CD14-positive monocyte (primary cell): ENCODE measurements at regions not wholly inside any gene's neighbourhood (a gene's known extent, or its start where the extent isn't known, plus 50 kb on each side); places are given as distances from the start of the nearest gene placed in this dataset.

ENCODE experiments used
- DNase-seq, 3 donors: peaks; one replicate each; pipeline ENCODE4 v3.0.0-alpha.2; 2011 to 2022
- H2AFZ ChIP-seq: 2 replicates; pipeline ENCODE4 v1.6.0; 2012; ENCODE audit warnings: mild to moderate bottlenecking, low read depth, low read length, inconsistent platforms; ENCODE audit not compliant: insufficient read depth, poor library complexity, severe bottlenecking
- H3K27ac ChIP-seq, 2 donors: 1 replicate in 1 of 2; 2 replicates in 1 of 2; pipeline ENCODE4 v1.5.1; 2012 to 2013; ENCODE audit warnings: low read length in 2 of 2, control low read depth in 1 of 2, inconsistent platforms in 1 of 2, low read depth in 1 of 2, mild to moderate bottlenecking in 1 of 2
- H3K27me3 ChIP-seq, 2 donors: one replicate each; pipeline versions ENCODE4 v1.6.0 to v1.6.1; 2011 to 2013; ENCODE audit warnings: low read length in 2 of 2; ENCODE audit not compliant: control insufficient read depth in 2 of 2, insufficient read depth in 2 of 2
- H3K36me3 ChIP-seq, 2 donors: replicated peaks in 1 of 2; 1 replicate in 1 of 2; 2 replicates in 1 of 2; pipeline versions ENCODE4 v1.5.1 to v1.6.1; 2012 to 2013; ENCODE audit warnings: low read length in 2 of 2, control low read depth in 1 of 2, inconsistent platforms in 1 of 2, mild to moderate bottlenecking in 1 of 2; ENCODE audit not compliant: insufficient read depth in 2 of 2, control insufficient read depth in 1 of 2
- H3K4me1 ChIP-seq, 2 donors: 1 replicate in 1 of 2; 2 replicates in 1 of 2; pipeline versions ENCODE4 v1.5.1 to v1.6.1; 2012 to 2013; ENCODE audit warnings: low read length in 2 of 2, control low read depth in 1 of 2, inconsistent platforms in 1 of 2, mild to moderate bottlenecking in 1 of 2, moderate library complexity in 1 of 2; ENCODE audit not compliant: insufficient read depth in 2 of 2, control insufficient read depth in 1 of 2
- H3K4me2 ChIP-seq: replicated peaks from 2 replicates; pipeline ENCODE3; 2012; ENCODE audit warnings: low read length, moderate library complexity, mild to moderate bottlenecking; ENCODE audit not compliant: poor library complexity, severe bottlenecking; ENCODE audit errors: extremely low read depth
- H3K4me3 ChIP-seq, 3 experiments: fragments of 200-600 bp in 1 of 3; sonication (generic) in 1 of 3; replicated peaks in 1 of 3; 1 replicate in 2 of 3; 2 replicates in 1 of 3; pipeline ENCODE4 v1.5.1; 2011 to 2013; ENCODE audit warnings: low read length in 3 of 3, mild to moderate bottlenecking in 3 of 3, control low read depth in 2 of 3, low read depth in 2 of 3, inconsistent platforms in 1 of 3, moderate library complexity in 1 of 3
- H3K79me2 ChIP-seq: 2 replicates; pipeline ENCODE4 v1.6.0; 2012; ENCODE audit warnings: mild to moderate bottlenecking, control low read depth, inconsistent platforms, low read length, moderate library complexity; ENCODE audit not compliant: insufficient read depth
- H3K9ac ChIP-seq: 2 replicates; pipeline ENCODE4 v1.6.0; 2017; ENCODE audit warnings: low read length, mild to moderate bottlenecking; ENCODE audit not compliant: insufficient read depth, poor library complexity, severe bottlenecking
- H3K9me3 ChIP-seq, 2 donors: replicated peaks in 1 of 2; 1 replicate in 1 of 2; 2 replicates in 1 of 2; pipeline versions ENCODE4 v1.5.1 to v1.6.1; 2012 to 2013; ENCODE audit warnings: low read length in 2 of 2, control low read depth in 1 of 2; ENCODE audit not compliant: control insufficient read depth in 1 of 2, insufficient read depth in 1 of 2
- H4K20me1 ChIP-seq: 2 replicates; pipeline ENCODE4 v1.6.0; 2012; ENCODE audit warnings: mild to moderate bottlenecking, low read length, control low read depth, moderate library complexity; ENCODE audit not compliant: insufficient read depth
- H3K27ac Mint-ChIP-seq, 7 donors: one replicate each; pipeline ENCODE4 v1.8.0; 2020; ENCODE audit warnings: mild to moderate bottlenecking in 7 of 7, mixed read lengths in 7 of 7, moderate library complexity in 6 of 7, inconsistent platforms in 2 of 7
- H3K27me3 Mint-ChIP-seq, 3 donors: one replicate each; pipeline ENCODE4 v1.8.0; 2021 to 2022; ENCODE audit warnings: low read depth in 3 of 3, mild to moderate bottlenecking in 3 of 3, mixed read lengths in 3 of 3, moderate library complexity in 3 of 3, inconsistent platforms in 1 of 3
- H3K36me3 Mint-ChIP-seq, 2 donors: one replicate each; pipeline ENCODE4 v1.8.0; 2020; ENCODE audit warnings: mixed read lengths in 2 of 2, inconsistent platforms in 1 of 2, mild to moderate bottlenecking in 1 of 2
- H3K4me1 Mint-ChIP-seq: one replicate; pipeline ENCODE4 v1.8.0; 2020; ENCODE audit warnings: mild to moderate bottlenecking, mixed read lengths
- H3K4me3 Mint-ChIP-seq, 2 donors: one replicate each; pipeline ENCODE4 v1.8.0; 2020; ENCODE audit warnings: mild to moderate bottlenecking in 2 of 2, mixed read lengths in 2 of 2, moderate library complexity in 1 of 2
- H3K9me3 Mint-ChIP-seq, 7 donors: one replicate each; pipeline ENCODE4 v1.8.0; 2020 to 2022; ENCODE audit warnings: mixed read lengths in 7 of 7, mild to moderate bottlenecking in 6 of 7, moderate library complexity in 6 of 7, inconsistent platforms in 2 of 7
- CTCF ChIP-seq: fragments of 200-600 bp; IDR thresholded peaks from one replicate; pipeline ENCODE4 v1.8.0; 2022; ENCODE audit warnings: antibody characterized with exemption, mild to moderate bottlenecking
- WGBS: methylation state at CpG from one replicate; pipeline ENCODE4 v1.1.5; 2013; ENCODE audit warnings: missing lambda C conversion rate; ENCODE audit not compliant: insufficient coverage; 5-methylcytosine and 5-hydroxymethylcytosine counted together
- intact Hi-C, 2 donors: fragments of 100-400 bp; cut with micrococcal nuclease; formaldehyde crosslinking; loops; one replicate each; pipeline versions ENCODE4 v1.15.0 to v1.15.1; 2023

DNA sequence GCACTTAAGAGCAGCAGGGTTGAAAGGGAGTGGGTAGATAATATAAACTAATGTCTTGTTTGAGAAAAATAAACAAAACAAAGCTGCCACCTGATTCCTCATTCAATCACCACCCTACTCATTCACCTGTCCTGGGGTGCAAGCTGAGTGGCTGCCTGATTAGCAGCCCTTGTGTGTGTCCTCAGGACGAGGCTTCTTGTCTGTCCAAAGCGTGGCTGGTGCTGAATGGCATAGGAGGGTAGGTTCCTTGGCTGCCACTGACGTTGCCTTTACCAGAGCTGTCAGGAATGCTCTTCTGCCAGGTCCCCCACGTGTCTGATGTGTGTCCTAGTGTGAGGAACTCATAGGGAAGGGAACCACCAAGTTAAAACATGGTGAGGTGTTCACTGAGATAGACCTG is 146.6 kb upstream of the SLC24A2 start:
- Histone ChIP-seq H4K20me1 (no peaks in the 10 kb centered on the region), H3K79me2 (no peaks in the 10 kb centered on the region), H3K27ac (no peak overlapping the region), H3K4me1 (peaks cover 20 to 28% of the 10 kb centered on the region in 2 donors), H3K9ac (no peak overlapping the region), H3K36me3 (no peaks in the 10 kb centered on the region), H3K27me3 (peaks cover 0 to 4% of the 10 kb centered on the region in 2 donors), H2AFZ (no peak overlapping the region), H3K9me3 (no peaks in the 10 kb centered on the region), H3K4me2 (no peak overlapping the region), H3K4me3 (no peak overlapping the region)
- Mint-ChIP-seq H3K9me3 (peaks cover 0 to 2% (median 0%) of the 10 kb centered on the region in 7 donors), H3K4me1 (peaks cover 32% of the 10 kb centered on the region), H3K4me3 (peak overlapping the region in 1 of 2 donors; percentile 96), H3K36me3 (no peaks in the 10 kb centered on the region), H3K27me3 (peaks cover 6 to 15% (median 11%) of the 10 kb centered on the region in 3 donors), H3K27ac (no peak overlapping the region)
- no peak for TF ChIP-seq CTCF
- DNase-seq = no peak
- 92% methylated on average over 2 of the region's 4 CpGs for WGBS
- intact Hi-C loops = no loop called here

DNA sequence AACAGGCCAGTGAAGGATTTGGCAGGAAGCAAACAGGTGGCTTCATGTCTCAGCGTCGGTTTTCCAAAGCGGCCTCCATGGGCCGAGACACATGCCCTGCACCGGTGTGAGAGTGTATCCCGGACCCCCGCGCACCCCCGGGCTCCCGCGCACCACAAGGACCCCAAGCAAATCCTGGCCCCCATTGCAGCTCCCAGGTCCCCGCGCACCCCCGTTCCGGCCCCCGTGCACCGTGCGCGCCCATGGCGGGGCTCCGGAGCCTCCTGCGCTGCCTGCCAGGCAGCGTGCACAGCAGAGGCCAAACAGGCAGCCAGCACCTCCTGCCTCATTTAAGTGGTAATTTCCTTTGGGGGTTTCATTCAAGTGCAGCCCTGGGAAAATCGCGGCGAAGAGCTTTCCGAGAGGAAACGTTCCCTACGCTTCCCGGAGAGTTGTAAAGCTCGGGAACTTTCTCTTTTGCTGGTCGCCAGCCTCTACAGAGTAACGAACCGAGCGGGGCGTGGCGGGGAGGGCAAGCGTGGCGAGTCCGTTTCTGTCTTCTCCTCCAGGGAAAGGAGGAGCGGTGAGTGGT is 145.5 kb upstream of the SLC24A2 start:
- H3K27ac Mint-ChIP-seq = no peak overlapping the region
- Histone ChIP-seq H3K27ac (no peak overlapping the region), H2AFZ (peak overlapping the region; percentile 79), H3K36me3 (no peaks in the 10 kb centered on the region), H3K4me3 (peak overlapping the region; percentile 40 to 81 (median 50)), H3K9ac (peak overlapping the region; percentile 49), H3K4me1 (peaks cover 22 to 26% of the 10 kb centered on the region in 2 donors), H3K4me2 (peak overlapping the region; percentile 86), H3K27me3 (peaks cover 0 to 4% of the 10 kb centered on the region in 2 donors), H4K20me1 (no peaks in the 10 kb centered on the region), H3K79me2 (no peaks in the 10 kb centered on the region), H3K9me3 (no peaks in the 10 kb centered on the region)
- no peaks in the 10 kb centered on the region for H3K36me3 Mint-ChIP-seq
- 11% methylated on average over 34 of the region's 41 CpGs for WGBS
- H3K4me1 Mint-ChIP-seq = peaks cover 27% of the 10 kb centered on the region
- H3K9me3 Mint-ChIP-seq = peaks cover 0 to 2% (median 0%) of the 10 kb centered on the region in 7 donors
- no peak for DNase-seq
- peak overlapping the region; percentile 87 to 96 for H3K4me3 Mint-ChIP-seq
- H3K27me3 Mint-ChIP-seq = peaks cover 6 to 15% (median 11%) of the 10 kb centered on the region in 3 donors
- TF ChIP-seq CTCF = no peak
- intact Hi-C loops = no loop called here
